SIG-M5 treated with dmso at 0.1 percent for 504 hours (cell line): ENCODE measurements at regions not wholly inside any gene's neighbourhood (a gene's known extent, or its start where the extent isn't known, plus 50 kb on each side); places are given as distances from the start of the nearest gene placed in this dataset.
"Not testable (repeated sequence)": the region's sequence is repeated elsewhere in the genome, so short reads cannot be mapped to it uniquely, and the experiment has no call there.

Source experiments
- DNase-seq: peaks from one replicate; lab custom pipeline; 2025; ENCODE audit not compliant: unreplicated experiment; lab: John Stamatoyannopoulos, UW

DNA sequence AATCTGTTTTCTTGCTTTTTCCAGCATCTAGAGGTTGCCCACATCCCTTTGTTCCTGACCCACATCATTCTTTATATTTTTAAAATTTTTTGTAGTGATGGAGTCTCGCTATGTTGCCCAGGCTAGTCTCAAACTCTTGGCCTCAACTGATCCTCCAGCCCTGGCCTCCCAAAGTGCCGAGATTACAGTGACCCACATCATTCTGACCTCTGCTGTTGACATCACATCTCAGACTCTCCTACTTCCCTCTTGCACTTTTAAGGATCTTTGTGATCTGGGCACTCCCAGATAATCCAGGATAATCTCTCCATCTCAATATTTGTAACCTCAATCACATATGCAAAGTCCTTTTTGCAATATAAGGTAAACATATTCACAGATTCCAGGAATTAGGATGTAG is 266.6 kb downstream of the MEX3B start:
- DNase-seq, result no peak

DNA sequence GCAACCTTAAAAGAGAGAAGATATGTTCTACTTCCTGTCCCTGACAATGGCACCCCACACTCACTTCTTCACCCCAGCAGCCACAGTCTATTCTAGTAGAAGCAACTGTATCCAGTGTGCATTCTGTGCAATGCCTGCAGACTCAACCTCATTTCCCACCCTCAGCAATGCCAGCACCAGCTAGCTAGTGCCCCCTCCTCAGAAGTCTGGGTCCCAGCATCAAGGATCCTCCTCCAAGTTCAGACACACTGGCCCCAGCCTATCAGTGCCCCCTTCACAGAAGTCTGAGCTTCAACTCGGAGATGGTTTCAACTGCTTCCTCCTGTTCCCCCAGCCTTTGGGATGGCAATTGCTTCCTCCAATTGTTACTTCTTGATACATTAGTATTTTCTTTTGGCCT is 268.3 kb downstream of the MEX3B start:
- DNase-seq, result no peak

DNA sequence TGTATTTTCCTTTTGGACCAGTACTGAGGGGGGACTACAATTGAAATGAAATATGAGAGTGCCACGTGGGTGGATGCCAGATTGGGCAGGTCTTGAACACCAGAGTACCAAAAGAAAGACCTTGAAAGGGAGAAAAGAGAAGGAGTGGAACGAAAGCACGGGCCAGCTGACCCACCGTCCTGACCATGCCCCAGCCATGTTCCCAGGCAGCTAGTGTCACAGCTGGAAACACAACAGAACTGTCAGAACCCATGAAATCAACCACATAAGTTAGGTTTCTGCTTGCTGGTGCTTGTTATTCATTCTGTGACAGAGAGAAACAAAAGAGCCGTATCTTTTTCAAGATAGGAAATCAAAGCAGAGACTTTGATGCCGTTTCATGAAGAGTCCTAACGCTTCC is 268.8 kb downstream of the MEX3B start:
- no peak for DNase-seq

DNA sequence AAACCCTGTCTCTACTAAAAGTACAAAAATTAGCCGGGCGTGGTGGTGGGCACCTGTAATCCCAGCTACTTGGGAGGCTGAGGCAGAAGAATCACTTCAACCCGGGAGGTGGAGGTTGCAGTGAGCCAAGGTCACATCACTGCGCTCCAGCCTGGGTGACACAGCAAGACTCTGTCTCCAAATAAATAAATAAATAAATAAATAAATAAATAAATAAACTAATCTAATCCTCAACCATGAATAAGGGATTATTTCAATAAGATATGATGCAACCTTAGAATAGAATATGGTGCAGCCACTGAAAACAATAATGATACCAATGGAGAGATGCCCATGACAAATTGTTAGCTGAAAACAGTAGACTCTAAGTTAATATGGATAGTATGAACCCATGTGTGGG is 270.0 kb downstream of the MEX3B start:
- DNase-seq, result not testable (repeated sequence)

DNA sequence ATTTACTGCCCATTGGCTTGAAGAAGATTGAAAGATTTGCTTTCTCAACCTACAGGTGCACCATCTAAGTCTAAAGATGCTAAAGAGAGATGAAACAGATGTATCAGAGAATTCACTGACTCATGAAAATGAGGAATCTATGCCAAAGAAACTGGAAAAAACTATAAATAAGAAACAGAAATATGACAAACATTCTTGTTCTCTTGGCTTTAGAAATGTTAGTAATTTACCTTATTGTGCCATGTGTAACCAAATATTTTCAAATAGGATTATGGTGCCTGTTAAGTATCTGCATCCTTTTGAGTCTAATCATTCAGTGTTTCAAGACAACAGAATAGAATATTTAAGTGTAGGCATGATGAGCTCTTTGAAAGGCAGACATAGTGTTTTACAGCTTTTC is 271.5 kb downstream of the MEX3B start:
- no peak for DNase-seq

DNA sequence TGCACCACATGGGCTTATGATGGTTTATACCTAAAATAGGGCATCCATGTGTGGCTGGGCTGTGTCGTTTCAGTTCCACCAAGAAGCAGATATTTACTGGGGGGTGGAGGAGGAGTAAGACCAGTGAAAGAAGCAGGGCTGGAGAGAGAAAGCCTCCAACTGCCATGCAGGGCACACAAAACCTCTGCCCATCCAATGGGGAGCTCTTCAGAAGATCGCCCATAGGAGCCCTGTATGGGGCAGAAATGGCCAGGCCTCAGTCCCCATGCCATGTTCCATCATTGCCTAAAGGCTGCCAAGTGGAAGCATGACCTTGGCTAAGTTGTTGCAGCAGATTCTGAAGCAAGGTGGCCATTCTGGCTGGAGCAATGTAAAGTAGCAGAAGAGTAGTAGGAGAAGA is 277.0 kb downstream of the MEX3B start:
- no peak for DNase-seq

DNA sequence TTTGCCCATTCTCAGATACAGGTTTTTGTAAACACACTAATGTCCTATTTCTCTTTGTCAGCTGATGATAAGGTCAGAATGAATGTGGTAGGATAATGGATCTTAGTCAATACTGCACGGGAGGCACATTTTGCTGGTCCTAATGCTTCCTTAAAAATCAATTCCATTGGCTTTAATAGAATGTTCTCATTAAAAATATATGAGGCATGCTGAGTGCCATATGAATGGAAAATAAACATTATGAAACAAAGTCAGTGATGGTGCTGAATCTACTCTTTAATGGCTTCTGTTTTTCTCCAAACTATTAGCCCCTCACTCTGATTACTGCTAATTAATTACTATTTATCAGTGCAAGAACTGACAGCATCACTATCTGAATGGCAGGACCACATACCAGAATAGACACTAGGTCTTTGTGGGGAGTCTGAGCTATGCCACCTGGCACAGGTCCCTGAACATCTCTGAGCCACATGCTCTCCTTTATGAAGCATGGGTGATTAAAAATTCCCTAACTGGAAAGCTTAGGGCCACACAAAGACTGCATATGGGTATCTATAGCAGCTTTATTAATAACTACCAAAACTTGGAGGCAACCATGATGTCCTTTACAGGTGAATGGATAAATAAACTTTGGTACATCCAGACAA is 278.9 kb downstream of the MEX3B start:
- no peak for DNase-seq

DNA sequence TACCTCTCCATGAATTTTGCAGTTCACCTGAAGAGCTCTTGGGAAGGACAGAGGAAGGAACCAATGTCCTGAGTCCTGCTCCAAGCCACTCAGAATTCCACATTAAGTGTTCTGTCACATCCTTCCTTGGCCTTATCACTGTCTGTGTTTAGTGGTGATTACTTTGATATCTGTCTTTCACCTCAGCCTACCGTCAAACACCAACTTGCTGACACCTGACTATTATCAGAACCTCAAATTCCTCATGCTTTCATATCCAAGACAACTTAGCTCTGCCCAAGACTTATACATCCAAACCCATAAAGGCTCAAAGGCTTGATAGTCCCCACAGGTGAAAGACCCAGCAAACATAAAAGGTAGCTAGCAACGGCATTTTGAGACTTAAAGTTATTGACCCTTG is 280.0 kb downstream of the MEX3B start:
- no peak for DNase-seq

DNA sequence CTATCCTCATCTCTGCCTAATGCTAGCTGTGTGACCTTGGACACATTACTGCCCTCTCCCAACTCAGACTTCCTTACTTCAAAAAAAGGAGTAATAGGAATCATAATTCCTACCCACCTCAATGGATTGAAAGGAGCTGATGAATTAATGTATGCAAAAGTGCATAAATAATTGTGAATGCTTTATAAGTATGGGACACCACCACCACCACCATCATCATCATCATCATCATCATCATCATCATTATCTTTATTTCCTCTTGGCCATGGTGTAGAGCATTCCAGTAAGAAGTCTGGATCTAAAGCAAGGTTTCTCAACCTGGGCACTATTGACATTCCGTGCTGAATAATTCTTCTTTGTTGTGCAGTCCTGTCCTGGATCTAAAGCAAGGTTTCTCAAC is 282.5 kb downstream of the MEX3B start:
- DNase-seq, result no peak

DNA sequence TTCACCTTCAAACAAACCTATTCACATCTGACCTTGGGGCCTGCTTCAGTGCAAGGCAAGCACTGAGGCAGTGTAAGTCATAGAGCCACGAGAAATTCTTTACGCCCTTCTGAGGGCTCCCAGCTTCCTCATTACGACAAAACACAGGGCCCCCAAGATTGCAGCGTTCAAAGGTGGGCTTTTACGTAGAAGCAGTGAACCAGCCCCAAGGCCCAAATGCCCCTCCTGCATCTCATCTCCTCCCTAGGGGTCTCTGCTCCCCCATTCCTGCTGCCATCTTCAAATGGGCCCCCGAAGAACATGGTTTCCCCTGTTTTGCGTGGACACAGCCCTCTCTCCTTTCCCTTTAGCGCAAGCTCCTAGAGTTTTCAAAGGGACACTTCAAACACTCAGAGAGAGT is 285.1 kb downstream of the MEX3B start:
- DNase-seq, result no peak

DNA sequence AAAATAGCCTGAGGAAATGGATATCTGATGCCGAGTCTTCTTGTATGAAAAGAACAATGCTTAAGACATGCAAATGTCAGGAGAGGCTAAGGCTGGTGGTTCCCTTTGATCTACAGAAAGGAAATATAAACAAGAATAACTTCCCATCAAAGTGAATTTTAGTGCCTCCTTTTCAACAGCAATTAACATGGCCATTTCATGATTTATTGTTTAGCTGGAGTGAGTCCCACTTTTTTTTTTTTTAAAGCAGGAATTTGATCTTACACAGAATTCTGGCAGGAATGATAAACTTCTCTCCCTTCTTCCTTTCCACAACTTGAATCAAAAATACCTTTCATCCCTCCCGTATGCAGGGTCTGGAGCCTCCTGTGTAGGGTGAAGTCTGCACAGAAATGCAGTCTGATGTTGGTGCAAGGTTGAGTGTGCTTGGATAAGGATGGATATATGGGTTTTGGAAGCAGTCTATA is 287.0 kb downstream of the MEX3B start:
- no peak for DNase-seq

DNA sequence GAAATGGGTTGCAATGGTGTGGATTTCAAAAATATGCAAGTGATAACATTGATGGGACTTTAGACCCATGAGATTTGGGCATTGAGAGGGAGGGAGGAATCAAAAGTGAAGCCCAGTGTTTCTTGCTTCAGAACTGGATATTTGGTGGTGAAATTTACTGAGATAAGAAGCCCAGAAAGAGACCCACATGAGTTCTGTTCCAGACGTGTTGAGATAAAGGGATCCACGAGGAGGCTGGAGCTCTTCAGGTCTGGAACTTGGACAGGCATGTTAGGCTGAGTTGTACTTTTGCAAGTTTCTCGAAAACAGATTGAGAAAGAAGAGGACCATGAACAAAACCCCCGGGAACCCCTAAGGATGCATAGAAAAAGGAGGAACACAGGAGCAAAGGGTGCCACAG is 290.2 kb downstream of the MEX3B start:
- DNase-seq, result no peak

DNA sequence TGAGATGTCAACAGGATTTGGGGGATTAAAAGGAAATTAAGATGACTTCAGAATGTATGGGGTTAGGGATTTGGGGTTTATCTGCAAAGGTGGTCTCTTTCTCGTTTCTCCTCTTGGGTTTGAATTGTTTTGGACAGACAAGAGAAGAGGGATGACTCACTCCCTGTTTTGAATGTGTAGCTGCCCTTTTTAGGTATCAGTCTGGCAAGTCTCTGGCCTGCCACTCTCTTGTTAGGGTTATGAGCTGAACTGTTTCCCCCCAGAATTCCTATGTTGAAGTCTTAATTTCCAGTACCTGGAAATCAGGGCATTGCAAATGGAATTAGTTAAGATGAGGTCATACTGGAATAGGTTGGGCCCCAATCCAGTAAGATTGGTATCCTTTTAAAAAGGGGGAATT is 291.7 kb downstream of the MEX3B start:
- DNase-seq, result no peak

DNA sequence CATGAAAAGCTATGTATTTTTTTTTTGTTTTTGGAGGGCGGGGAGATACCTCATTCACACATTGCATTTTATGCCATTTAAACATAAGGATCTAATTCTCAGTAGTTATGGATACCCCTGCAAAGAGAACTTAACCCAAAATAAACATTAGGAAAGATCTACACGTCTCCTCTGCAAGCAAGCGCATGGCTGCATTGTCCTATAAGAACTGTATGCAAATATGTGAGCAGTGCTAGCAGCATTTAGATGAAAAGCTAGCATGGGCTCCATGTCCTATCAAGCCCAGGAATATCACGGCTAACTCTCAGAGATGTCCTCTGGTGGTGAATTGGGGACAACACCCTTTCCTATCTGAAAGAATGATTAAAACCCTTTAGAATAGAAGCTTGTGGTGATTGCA is 292.8 kb downstream of the MEX3B start:
- DNase-seq, result no peak

DNA sequence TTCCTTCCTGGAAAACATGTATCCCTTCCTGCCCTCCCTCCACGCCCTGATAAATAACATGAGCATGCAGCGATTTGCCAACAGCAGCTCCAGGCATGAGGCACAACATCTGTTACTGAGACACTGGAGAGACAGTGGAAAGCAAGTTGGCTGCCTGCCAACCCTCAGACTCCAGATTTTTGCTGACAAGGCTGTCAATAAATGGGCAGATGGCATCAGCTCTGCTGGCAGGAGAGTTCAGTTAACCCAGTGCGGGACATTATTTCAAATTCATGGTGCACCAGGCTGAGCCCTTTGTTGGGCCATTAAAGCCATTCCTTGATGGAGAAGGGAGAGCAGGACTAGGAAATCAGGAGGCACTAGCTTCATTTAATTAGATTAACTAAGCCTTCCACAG is 293.3 kb downstream of the MEX3B start:
- DNase-seq, result no peak

DNA sequence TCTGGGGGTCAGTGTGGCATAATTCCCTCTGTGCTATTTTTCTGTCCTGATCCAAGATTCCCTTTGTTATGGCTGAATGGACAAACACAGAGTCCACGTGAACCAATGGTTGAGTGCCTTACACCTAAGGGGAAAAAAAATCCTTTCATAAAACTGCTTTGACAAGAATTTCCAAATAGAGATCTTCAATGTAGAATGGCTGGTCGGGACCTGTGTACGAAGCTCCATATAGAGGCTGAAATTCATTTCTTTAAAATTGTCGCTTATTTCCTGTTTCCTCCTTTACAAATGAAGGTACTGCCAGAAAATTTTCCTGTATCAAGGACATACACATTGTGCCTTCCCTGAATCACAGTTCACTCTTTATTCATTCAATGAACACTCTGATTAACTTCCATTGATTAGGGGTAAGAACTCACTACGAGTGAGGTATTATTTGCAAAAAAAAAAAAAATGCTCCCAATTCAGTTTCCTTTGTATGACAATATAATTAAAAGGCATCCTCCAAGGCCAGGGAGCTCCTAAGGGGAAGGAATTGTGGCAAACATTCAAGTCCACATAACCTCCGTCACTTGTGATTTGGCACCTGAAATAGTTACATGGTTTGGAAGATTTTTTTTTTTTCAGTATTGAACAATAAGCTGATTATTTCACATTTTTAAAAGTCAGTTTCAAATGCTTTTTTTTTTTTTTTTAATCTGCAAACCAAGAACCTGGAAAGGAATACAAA is 293.8 kb downstream of the MEX3B start:
- DNase-seq, result no peak

DNA sequence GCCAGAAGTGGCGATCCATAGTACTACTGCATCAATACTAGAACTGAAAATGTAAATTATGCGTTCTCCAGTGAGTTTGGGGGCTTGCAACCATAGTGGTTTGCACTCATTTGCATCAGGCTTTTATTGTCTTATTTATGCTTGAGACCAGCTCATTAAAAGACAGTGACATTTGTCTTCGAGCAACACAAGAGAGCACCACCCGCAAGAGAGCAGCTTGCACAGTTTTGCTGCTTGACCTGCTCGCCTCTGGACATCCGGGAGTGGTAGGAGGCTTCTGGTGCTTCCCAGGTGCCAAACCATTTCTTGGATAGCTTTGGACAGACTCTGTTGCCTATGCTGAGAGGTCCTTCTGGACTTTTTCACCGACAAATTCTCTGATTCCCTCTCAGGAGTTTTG is 294.6 kb downstream of the MEX3B start:
- DNase-seq, result no peak

DNA sequence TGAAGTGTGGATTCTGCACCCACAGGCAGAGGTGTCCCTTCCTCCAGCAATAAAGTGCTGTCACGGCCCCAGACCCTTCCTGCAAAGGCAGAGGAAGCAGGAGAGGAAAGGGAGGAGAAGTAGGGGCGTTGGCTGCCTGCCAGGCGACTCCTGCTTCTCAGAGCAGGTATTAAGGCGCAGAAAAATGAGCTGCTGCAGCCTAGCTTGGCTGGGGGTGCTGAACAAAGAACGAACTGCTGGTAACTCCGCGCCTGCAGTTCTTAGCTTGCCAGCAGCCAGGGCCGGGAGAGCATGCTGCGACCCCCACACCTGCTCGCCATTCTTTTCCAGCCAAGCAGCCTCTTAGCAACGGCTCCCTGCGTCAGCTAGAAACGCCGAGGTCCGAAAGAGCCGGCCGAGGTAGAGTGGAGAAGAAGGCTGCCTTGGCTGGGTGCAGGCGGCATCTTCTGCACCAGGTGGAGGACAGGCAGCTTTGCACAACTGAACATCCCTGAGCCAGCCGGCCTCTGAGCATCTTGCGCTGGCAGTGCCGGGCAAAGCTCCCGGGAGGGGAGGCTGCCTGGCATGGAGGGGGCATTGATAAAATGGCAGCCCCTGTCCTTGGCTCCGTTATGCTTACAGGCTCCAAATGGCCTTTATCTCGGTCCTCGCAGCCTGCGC is 296.0 kb downstream of the MEX3B start:
- no peak for DNase-seq

DNA sequence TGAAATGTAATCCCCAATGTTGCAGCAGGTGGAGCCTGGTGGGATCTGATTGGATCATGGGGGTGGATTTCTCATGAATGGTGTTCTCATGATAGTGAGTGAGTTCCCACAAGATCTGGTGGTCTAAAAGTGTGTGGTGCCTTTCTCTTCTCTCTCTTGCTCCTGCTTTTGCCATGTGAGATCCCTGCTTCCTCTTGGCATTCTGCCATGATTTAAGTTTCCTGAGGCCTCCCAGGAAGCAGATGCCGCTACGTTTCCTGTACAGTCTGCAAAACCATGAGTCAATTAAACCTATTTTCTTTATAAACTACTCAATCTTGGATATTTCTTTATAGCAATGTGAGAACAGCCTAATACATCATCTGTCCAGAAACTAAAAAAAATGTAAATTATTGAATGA is 298.3 kb downstream of the MEX3B start:
- DNase-seq, result no peak

DNA sequence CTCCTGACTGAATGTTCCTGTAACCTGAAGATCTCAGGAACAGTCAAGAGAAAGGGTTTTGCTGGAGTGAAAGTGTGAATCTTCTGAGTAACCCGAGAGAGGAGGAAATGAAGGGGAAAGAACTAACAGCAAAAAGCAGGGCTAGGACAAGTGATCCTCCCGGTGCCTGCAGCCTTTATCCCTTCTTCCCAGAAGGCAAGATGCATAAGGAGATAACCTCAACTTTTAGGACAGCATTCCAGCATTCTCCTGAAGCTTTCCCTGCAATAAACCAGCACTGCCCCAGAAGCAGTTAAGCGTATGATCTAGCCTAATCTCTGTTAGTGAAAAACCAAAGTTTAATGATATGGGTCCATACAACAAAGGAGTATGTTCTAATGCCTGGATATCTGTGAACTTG is 298.8 kb downstream of the MEX3B start:
- DNase-seq, result no peak

DNA sequence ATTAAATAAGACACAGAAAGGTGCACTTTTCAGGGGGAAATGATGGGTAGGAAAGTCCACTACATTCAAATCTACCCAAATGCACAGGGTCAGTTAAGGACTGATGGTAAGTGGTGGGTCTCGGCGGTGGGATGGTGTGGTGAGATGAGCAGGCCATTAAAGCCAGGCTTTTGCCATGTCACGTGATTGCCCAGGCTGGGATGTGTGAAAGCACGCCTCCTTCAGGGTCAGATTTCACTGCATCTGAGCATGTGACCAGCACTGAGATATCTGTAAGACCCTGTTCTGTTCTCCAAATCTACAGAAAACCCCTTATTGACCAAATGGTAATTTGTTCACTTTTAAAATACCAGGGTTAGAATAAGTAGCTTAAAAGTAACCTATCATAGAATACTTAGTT is 301.5 kb downstream of the MEX3B start:
- no peak for DNase-seq

DNA sequence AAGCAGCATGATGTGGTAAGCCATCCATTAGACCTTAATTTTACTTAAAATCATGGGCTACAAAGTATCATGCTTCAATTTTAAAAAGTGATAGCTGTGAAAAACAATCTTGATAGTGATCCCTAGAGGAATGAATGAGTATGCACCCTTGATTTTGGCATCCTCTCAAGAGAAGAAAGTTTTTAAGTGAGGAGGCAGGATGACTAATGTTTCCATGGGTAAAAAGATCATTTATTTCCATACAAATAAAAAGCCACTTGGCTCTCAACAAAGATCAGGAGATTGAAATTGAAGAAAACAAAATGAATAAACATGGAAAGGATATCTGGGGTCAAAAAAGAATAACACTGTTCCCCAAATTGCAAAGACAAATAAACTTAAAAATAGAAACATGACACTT is 305.4 kb downstream of the MEX3B start:
- DNase-seq, result no peak
